Fibroblast of mammary gland (primary cell): ENCODE measurements at regions not wholly inside any gene's neighbourhood (a gene's known extent, or its start where the extent isn't known, plus 50 kb on each side); places are given as distances from the start of the nearest gene placed in this dataset.

Experiments used
- DNase-seq: peaks from one replicate; pipeline ENCODE4 v3.0.0-alpha.2; 2010; ENCODE audit warnings: low read depth
- H3K4me3 ChIP-seq: 2 replicates; pipeline ENCODE4 v1.5.1; 2011; ENCODE audit warnings: low read depth, mild to moderate bottlenecking, low read length, moderate library complexity; ENCODE audit not compliant: control insufficient read depth
- TF ChIP-seq, protein P1 (sequence below): conservative IDR thresholded peaks from 2 replicates; pipeline ENCODE4 v1.5.1; 2011; ENCODE audit warnings: low read depth, low read length, inconsistent platforms; ENCODE audit not compliant: control insufficient read depth, insufficient read depth

DNA sequence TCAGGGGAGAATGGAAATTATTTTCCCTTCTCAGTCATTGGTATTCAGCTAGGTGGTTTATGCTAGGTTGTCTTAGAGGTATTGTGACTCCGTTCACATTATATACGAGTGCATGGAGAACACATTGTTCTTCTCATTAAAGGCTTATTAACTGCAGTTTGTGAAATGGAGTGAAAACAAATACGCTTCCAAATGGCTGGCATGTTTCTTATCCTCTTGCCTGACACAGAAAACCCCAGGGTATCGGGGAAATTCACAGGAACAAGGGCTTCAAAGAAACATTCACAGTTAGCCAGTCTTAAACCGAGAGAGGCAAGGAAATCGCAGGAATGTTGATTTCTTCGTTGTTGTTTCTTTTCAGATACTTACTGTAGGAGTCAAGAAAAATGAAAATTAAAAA lies 1047.9 kb upstream of the RBFOX1 start:
- no peak overlapping the region for H3K4me3 ChIP-seq
- TF ChIP-seq, protein P1, sequence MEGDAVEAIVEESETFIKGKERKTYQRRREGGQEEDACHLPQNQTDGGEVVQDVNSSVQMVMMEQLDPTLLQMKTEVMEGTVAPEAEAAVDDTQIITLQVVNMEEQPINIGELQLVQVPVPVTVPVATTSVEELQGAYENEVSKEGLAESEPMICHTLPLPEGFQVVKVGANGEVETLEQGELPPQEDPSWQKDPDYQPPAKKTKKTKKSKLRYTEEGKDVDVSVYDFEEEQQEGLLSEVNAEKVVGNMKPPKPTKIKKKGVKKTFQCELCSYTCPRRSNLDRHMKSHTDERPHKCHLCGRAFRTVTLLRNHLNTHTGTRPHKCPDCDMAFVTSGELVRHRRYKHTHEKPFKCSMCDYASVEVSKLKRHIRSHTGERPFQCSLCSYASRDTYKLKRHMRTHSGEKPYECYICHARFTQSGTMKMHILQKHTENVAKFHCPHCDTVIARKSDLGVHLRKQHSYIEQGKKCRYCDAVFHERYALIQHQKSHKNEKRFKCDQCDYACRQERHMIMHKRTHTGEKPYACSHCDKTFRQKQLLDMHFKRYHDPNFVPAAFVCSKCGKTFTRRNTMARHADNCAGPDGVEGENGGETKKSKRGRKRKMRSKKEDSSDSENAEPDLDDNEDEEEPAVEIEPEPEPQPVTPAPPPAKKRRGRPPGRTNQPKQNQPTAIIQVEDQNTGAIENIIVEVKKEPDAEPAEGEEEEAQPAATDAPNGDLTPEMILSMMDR, result no peak
- DNase-seq, result no peak

DNA sequence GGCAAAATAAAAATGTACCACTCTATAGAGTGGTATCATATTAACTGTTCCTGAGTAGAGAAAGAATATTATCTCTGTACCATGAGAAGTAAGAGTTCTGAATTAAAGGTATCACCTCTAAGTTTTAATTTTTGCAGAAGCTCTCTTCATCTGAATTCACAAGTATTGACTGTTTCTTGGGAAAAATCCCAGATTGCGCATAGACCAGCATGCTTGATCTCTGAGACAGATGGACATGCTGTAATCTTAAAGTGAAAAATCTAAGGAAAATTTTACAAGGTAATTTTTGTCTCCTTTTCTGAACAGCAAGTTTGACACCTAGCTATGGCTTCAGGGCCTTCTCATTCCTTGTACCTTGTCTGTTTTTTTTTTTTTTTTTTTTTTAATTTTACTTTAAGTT lies 1050.7 kb upstream of the RBFOX1 start:
- DNase-seq, result no peak
- no peak overlapping the region for H3K4me3 ChIP-seq
- TF ChIP-seq, protein P1, result no peak

DNA sequence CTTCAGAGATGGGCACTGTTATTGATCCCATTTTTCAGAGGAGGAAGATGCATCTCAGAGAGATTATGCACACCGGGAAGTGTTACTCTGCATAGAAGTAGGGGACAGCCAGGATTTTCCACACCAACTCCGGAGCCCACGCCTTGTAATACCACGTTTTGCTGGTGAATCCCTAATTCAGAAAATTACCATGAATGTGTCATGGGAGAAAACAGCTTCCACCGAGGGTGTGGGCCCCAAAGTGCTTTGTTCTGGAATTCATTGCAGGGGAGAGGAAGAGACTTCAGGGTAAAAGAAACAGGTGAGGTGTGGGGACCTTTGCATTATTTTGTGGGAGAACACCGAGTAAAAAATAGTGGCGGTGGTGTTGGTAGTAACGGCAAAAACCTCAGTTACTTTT lies 1051.4 kb upstream of the RBFOX1 start:
- DNase-seq, result no peak
- TF ChIP-seq, protein P1, result no peak
- H3K4me3 ChIP-seq, result no peak overlapping the region

DNA sequence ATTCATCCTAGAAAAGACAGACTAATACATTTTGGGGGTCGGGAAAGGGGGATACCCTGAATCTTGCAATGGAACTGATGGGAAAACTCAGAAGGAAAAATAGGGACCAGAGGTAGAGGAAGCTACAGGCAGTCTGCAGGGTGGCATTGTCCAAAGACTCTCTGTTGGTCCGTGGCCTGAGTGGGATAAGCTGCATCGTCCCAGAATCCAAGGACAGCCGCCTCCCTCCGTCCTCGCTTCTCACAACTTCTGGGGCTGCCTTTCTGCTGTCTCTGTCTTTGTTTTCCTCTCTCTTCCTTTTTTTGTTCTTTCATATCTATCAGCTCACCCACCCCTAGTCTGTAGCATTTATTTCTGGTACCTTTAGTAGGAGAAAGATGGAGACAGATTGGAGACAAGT lies 1052.6 kb upstream of the RBFOX1 start:
- TF ChIP-seq, protein P1, result no peak

DNA sequence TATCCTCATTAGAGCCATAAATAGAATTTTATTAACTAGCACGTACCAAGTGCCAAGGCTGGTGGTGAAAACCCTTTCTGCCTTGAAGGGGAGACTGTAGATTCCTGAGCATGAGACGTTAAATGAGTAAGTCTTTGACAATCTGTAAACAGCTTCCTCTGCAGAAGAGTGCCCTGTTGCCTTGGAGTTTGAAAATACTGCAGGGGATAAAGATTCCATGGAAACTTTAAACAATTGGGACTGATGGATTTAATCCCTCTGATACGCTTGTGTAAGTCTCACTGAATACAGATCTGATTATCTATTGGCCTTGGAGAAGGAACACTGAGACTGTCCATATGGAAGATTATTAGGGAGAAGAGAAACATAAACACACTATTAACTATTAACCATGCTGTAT lies 1053.4 kb upstream of the RBFOX1 start:
- no peak for DNase-seq
- no peak overlapping the region for H3K4me3 ChIP-seq
- TF ChIP-seq, protein P1, result no peak

More for the DNA sequence above, 1052.6 kb upstream of the RBFOX1 start:
- DNase-seq, result no peak
- H3K4me3 ChIP-seq, result no peak overlapping the region

DNA sequence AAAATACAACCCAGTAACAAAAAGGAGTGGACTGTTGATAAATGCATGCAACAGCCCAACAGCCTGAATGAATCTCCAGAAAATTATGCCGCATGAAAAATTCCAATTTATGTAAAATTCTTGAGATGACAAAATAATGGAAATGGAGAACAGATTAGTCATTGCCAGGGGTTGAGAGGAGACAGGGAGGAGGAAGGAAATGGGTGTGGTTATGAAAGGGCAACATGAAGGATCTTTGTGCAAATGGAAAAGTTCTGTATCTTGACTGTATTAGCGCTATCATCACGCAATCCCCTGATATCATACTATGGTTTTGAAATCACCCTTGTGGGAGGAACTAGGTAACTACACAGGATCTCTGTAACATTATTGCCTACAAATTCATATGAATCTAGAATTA lies 1058.3 kb upstream of the RBFOX1 start:
- H3K4me3 ChIP-seq, result no peak overlapping the region
- TF ChIP-seq, protein P1, result no peak
- no peak for DNase-seq

DNA sequence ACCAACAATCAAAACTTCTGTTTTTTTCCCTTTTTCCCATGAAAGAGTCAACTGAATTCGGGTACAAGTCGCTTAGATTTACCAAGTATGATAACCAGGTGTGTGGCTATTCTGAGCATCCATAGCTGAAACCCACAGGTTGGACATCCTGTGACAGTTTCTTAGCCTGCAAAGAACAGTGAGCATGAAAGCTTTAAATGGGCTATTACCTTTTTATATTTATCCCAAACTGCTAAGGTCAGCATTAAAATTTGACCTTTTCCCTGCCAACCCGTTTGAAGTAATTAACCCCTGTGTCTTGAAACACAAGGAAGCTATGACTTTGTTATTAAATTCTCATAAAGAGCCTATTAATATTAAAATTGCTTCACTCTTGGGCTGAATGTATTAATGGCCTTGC lies 1065.0 kb upstream of the RBFOX1 start:
- no peak overlapping the region for H3K4me3 ChIP-seq
- TF ChIP-seq, protein P1, result no peak
- no peak for DNase-seq
